Stomach (tissue), 4 donors: ENCODE measurements at regions not wholly inside any gene's neighbourhood (a gene's known extent, or its start where the extent isn't known, plus 50 kb on each side); places are given as distances from the start of the nearest gene placed in this dataset.

Experiments used
- EP300 ChIP-seq: sonication (generic); formaldehyde crosslinking; IDR thresholded peaks from one replicate; pipeline ENCODE4 v1.6.1; 2017; ENCODE audit warnings: antibody characterized with exemption
- POLR2A ChIP-seq, 4 donors: fragments of 450-650 bp; IDR thresholded peaks; one replicate each; pipeline ENCODE4 v1.6.1; 2016; ENCODE audit warnings: antibody characterized with exemption in 4 of 4, control low read depth in 2 of 4, mild to moderate bottlenecking in 1 of 4, moderate library complexity in 1 of 4
- TF ChIP-seq, protein P1 (sequence below), 7 experiments: fragments of 450-650 bp in 4 of 7; fragments of 200-600 bp in 3 of 7; sonication (generic) in 3 of 7; IDR thresholded peaks; one replicate each; pipeline ENCODE4 v1.5.1; 2016 to 2019; ENCODE audit warnings: antibody characterized with exemption in 7 of 7, control low read depth in 2 of 7, mild to moderate bottlenecking in 1 of 7

DNA sequence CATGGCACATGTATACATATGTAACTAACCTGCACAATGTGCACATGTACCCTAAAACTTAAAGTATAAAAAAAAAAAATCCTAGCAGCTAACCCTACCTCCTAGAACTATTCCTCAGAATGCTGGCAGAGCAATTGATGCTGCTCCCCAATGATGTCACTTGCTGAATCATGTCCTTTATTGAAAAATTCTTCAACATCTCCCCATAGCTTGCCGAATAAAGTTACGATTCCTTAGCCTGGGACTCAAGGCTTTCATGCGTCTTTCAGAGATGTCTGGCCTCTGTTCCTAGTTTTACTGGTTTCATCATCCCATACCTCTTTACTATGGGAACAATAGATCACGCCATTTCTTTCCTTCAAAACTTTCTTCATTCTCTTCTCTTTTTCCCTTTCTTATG is 174.7 kb upstream of the FAT1 start:
- TF ChIP-seq, protein P1, sequence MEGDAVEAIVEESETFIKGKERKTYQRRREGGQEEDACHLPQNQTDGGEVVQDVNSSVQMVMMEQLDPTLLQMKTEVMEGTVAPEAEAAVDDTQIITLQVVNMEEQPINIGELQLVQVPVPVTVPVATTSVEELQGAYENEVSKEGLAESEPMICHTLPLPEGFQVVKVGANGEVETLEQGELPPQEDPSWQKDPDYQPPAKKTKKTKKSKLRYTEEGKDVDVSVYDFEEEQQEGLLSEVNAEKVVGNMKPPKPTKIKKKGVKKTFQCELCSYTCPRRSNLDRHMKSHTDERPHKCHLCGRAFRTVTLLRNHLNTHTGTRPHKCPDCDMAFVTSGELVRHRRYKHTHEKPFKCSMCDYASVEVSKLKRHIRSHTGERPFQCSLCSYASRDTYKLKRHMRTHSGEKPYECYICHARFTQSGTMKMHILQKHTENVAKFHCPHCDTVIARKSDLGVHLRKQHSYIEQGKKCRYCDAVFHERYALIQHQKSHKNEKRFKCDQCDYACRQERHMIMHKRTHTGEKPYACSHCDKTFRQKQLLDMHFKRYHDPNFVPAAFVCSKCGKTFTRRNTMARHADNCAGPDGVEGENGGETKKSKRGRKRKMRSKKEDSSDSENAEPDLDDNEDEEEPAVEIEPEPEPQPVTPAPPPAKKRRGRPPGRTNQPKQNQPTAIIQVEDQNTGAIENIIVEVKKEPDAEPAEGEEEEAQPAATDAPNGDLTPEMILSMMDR (IDR thresholded peaks at IDR 0.05) = no peak
- no peak for TF ChIP-seq POLR2A (IDR thresholded peaks at IDR 0.05)
- TF ChIP-seq EP300 = no peak
